NCI-H524 (cell line): ENCODE measurements at regions not wholly inside any gene's neighbourhood (a gene's known extent, or its start where the extent isn't known, plus 50 kb on each side); places are given as distances from the start of the nearest gene placed in this dataset.
A peak's percentile ranks its signal among the peaks of the same experiment; 100 is the strongest.
"Not testable (repeated sequence)": the region's sequence is repeated elsewhere in the genome, so short reads cannot be mapped to it uniquely, and the experiment has no call there.

Experiments used
- DNase-seq, 2 experiments: peaks; one replicate each; lab custom pipeline; 2025; lab: John Stamatoyannopoulos, UW

DNA sequence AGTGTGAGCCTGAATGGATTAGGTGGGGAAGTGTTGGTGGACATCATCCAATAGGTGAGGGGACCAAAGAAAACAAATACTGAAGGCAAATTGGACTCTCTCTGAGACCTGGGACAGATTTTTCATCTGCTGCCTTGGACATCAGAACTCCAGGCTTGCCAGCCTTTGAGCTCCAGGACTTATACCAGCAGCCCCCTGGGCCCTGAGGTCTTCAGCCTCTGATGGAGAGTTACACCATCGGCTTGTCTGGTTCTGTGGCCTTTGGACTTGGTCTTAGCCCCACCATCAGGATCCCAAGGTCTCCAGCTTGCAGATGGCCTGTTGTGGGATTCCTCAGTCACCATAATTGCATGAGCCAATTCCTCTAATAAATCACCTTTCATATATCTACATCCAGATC is 80.8 kb upstream of the SLC8A3 start:
- DNase-seq: no peak

DNA sequence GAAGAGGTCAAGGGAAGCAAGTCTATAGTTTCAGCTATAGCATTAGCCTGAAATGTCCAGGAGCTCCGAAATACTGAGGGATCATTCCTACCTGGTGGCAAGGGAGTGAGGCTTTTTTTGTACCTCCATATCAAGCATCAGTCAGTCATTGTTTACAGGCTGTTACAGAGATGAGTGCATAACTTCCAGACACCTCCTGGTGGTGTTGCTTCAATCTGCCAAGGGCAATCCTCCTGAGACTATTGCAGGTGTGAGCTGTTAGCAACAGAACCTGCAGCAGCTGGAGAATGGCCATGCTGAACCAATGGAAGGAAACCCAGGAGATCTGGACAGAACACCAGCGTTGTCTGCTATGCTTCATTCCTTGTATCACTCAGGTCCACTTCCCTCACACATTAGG is 80.0 kb upstream of the SLC8A3 start:
- peak in 1 of 2 experiments; percentile 24 for DNase-seq

DNA sequence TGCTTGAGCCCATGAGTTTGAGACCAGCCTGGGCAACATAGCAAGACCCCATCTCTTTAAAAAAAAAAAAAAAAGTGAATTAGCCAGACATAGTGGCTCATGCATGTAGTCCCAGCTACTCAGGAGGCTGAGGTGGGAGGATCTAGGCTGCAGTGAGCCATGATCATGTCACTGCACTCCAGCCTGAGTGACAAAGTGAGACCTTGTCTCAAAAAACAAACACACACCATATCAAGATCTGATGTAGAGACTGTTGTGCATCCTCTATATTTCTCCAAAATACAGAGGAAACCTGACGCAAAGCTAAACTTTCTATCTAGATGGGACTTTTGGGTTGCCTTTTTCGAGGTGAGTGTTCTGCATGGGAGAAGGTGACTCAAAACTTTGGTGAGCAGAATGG is 77.4 kb upstream of the SLC8A3 start:
- DNase-seq: no peak

DNA sequence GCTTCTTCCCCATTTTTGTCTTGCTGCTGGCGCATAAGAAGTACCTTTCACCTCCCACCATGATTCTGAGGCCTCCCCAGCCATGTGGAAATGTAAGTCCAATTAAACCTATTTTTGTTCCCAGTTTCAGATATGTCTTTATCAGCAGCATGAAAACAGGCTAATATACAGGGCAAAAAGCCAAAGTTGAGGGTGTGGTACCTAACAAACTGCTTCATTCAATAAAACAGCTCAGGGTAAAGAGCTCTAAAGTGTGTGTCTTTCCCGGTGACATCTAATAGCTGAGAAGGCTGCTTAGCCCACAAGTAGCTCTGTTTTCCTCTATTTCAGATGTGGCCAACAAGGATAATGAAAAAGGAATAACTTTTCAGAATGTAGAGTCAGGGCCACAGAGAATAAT is 76.7 kb upstream of the SLC8A3 start:
- no peak for DNase-seq

DNA sequence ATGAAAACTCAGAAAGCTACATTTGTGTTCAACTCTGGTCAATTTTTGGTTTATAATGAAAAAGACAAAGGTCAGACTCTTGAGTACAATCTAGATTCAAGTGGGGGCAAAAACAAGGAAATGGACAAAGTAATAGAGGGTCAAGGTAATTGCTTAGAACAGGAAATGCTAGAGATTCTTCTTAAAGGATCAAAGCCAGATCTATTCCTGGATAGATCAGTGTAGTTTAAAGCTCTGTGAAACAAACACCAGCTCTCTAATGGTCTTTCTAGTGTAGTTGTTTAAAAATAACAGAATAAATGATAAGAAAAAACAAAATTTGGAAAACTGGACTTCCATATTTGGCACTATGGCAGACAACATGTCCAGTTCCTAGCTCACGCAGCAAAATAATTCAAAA is 70.7 kb upstream of the SLC8A3 start:
- no peak for DNase-seq

DNA sequence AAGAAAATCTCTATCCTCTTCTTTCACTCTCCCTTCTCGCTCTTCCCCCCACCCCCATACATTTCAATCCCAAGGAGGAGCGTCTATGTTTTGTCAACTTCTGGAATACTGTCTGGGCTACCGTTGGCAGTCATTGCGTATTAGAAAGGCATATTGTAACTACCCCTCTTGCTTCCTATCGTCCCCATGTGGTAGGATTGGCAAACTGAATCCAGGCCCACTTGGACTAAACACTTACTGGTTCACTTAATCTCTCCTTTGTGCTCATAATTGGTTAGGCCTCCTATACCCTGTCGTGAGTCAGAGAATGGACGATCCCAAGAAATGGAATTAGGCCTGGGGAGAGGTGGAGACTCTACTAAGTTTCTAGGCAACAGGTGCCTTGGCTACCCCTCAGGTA is 68.8 kb upstream of the SLC8A3 start:
- DNase-seq: peak in 1 of 2 experiments; percentile 43

DNA sequence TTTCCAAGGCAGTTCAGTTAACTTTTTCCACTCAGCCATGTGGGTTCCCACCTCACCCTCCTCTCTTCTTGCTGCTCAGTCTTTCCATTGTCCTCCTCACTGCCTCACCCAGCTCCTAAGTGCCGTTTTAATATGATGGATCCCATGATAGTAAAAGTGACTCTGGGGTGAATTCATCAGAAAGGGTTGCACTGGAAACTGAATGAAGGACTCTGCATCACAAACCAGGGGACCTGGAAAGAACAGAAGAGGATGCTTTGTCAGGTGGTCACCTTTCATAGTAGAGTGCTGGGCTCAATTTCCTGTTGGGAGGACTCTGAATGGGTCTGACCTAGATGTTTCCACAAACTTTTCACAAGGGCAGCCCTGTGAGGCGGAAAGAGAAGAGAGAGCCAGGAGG is 67.8 kb upstream of the SLC8A3 start:
- no peak for DNase-seq

DNA sequence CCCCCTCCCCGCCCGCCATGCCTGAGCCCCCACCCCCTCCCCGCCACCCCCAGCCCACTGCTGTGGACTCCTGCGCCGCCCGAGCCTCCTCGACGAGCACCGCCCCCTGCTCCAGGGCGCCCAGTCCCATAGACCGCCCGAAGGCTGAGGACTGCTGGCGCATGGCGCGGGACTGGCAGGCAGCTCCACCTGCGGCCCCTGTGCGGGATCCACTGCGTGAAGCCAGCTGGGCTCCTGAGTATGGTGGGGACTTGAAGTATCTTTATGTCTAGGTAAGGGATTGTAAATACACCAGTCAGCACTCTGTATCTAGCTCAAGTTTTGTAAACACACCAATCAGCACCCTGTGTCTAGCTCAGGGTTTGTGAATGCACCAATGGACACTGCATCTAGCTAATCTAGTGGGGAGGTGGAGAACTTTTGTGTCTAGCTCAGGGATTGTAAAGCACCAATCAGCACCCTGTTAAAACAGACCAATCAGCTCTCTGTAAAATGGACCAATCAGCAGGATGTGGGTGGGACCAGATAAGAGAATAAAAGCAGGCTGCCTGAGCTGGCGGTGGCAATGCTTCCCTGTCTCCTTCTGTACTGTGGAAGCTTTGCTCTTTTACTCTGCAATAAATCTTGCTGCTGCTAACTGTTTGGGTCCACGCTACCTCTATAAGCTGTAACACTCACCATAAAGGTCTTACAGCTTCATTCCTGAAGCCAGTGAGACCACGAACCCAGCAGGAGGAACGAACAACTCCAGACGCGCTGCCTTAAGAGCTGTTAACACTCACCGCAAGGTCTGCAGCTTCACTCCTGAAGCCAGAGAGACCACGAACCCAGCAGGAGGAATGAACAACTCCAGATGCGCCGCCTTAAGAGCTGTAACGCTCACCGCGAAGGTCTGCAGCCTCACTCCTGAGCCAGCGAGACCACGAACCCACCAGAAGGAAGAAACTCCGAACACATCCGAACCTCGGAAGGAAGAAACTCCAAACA is 66.6 kb upstream of the SLC8A3 start:
- DNase-seq: peak; percentile 70 to 75

DNA sequence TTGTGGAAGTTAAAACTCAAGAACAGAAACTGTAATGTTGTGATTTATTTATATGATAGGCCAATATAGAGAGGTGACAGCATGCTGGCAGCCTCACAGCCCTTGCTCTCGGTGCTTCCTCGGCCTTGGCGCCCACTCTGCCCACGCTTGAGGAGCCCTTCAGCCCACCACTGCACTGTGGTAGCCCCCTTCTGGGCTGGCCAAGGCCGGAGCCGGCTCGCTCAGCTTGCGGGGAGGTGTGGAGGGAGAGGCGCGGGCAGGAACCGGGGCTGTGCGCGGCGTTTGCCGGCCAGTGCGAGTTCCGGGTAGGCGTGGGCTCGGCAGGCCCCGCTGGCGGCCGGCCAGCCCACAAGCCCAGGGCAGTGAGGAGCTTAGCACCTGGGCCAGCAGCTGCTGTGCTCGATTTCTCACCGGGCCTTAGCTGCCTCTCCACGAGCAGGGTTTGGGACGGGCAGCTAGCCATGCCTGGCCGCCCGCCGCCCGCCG is 65.8 kb upstream of the SLC8A3 start:
- peak; percentile 62 to 87 for DNase-seq

DNA sequence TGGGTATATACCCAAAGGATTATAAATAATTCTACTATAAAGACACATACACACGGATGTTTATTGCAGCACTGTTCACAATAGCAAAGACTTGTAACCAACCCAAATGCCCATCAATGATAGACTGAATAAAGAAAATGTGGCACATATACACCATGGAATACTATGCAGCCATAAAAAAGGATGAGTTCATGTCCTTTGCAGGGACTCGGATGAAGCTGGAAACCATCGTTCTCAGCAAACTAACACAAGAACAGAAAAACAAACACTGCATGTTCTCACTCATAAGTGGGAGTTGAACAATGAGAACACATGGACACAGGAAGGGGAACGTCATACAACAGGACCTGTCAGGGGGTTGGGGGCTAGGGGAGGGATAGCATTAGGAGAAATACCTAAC is 64.8 kb upstream of the SLC8A3 start:
- not testable (repeated sequence) for DNase-seq

DNA sequence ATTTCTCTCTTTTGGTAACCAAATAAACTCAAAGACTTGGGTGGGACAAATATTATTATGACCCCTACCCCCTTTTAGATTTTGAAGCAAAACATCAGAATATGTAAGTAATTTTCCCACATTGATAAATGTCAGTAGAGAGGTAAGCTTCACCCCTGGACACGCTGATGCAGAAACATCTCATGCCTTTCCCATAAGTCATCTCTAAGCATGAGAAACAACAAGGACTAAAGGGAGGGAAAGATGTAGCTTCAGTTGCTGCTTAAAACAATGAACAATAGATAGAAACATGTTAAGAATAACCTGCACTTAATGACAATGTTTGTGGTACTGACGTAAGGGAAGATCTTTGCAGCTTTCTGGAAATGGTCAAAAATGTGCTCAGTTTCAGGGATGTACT is 56.3 kb upstream of the SLC8A3 start:
- no peak for DNase-seq

DNA sequence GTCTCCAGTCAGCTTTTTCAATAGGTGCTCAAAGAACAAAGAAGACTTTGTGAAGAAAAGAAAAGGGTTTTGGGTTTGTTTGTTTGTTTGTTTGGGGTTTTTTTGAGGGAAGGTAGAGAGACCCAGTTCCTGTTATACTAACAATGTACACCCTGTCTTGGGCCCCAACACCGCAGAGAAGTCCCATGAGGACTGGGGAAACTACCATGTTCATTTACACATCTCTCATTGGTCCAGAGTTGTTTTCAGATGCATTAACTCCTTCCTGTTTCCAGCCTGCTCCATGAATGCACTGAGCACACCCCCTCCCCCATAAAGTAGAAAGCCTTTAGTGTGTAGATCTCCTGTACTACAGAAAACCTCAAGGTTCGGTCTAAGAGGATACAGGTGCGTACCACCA is 51.1 kb upstream of the SLC8A3 start:
- DNase-seq: no peak

DNA sequence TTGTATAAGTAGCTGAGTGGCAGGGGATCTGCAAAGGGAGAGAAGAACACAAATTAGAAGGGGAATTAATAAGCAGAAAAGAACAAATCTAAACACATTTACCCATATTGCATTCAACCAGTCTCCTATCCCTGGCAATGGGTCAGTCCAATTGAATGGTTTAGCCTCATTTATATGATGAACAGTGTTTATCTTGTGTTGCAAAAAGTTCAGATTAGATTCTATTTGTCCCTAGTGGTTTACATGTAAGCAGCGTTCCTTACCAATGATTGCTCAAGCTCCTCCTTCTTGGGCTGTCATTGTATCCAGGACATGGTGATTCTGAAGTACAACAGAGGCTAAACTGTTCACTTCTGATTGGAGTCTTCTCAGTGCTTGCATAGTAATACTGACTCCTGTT is 49.9 kb upstream of the SLC8A3 start:
- DNase-seq: not testable (repeated sequence)
